ENCODE measurements at regions not wholly inside any gene's neighbourhood (a gene's known extent, or its start where the extent isn't known, plus 50 kb on each side); places are given as distances from the start of the nearest gene placed in this dataset.

DNA sequence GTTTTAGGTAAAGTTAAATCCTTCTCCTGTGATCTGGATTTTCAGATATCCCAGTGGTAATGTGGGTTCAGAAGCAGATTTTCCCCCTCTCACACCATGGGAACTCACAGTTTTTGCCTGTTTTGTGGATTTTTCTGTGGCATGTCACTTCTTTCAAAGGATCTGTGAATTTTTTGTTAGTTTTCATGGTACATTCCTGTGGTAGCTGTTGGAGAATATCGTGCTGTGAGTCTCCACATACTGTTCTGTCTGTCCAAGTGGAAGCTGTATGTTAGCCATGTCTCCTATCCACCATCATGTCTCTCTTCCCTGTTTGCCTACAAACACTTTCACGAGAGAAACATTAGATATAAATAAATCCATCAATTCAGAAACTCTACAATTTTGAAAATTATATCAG, 378.7 kb upstream of the ADGRB3 start:
- H3K27ac ChIP-seq (ENCODE audit: low read depth in 2 of 2, low read length in 1 of 2): no peak overlapping the region
- no peaks in the 10 kb centered on the region for H3K36me3 ChIP-seq (ENCODE audit: control insufficient read depth in 2 of 2, insufficient read depth in 2 of 2, low read length in 1 of 2)
- 43 to 73% methylated on average over 2 of the region's 2 CpGs for WGBS, 2 donors
- no peak overlapping the region for H3K4me3 ChIP-seq (ENCODE audit: low read depth in 1 of 2, low read length in 2 of 2)
- H3K27me3 ChIP-seq (ENCODE audit: control insufficient read depth in 1 of 2, insufficient read depth in 2 of 2, low read length in 2 of 2): no peaks in the 10 kb centered on the region
- no peaks in the 10 kb centered on the region for H3K4me1 ChIP-seq (ENCODE audit: control insufficient read depth in 2 of 2, insufficient read depth in 2 of 2, low read length in 1 of 2)
- peaks cover 5 to 9% of the 10 kb centered on the region in 2 donors for H3K9me3 ChIP-seq (ENCODE audit: control insufficient read depth in 2 of 2, insufficient read depth in 1 of 2, low read depth in 1 of 2, low read length in 1 of 2)

DNA sequence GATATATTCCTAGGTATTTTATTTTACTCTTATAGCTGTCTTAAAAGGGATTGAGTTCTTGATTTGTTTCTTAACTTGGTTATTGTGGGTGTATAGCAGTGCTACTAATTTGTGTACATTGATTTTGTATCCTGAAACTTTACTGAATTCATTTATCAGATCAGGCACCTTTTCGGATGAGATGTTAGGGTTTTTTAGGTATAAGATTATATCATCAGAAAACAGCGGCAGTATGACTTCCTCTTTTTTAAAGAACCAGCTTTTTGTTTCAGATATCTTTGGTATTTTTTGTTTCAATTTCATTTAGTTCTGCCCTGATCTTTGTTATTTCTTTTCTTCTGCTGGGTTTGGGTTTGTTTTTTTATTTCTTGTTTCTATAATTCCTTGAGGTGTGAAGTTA, 382.4 kb upstream of the ADGRB3 start:
- H3K27me3 ChIP-seq (ENCODE audit: control insufficient read depth in 1 of 2, insufficient read depth in 2 of 2, low read length in 2 of 2): no peaks in the 10 kb centered on the region
- no peak overlapping the region for H3K4me3 ChIP-seq (ENCODE audit: low read depth in 1 of 2, low read length in 2 of 2)
- H3K27ac ChIP-seq (ENCODE audit: low read depth in 2 of 2, low read length in 1 of 2): no peak overlapping the region
- no peaks in the 10 kb centered on the region for H3K4me1 ChIP-seq (ENCODE audit: control insufficient read depth in 2 of 2, insufficient read depth in 2 of 2, low read length in 1 of 2)
- 72 to 84% methylated on average over 2 of the region's 2 CpGs for WGBS, 2 donors
- H3K9me3 ChIP-seq (ENCODE audit: control insufficient read depth in 2 of 2, insufficient read depth in 1 of 2, low read depth in 1 of 2, low read length in 1 of 2): peaks cover 2% of the 10 kb centered on the region in 2 donors
- H3K36me3 ChIP-seq (ENCODE audit: control insufficient read depth in 2 of 2, insufficient read depth in 2 of 2, low read length in 1 of 2): no peaks in the 10 kb centered on the region

DNA sequence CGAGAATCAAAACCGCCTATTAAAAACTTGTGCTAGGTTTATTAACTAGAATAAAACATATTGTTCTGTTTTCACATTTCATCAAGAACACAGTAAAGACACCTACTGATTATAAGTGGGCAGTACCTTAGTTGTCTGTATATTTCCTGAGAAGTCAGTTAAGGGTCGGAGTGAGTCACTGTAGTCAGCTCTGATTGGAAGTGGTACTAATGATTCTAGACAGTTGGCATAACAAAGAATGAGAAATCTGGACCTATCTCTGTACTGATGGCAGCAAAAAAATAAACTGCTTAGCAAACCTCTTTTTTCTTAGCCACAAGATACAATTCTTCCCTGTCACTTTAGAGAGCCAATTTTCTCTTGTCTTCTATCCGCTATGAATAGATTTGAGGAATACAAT, 387.3 kb upstream of the ADGRB3 start:
- Histone ChIP-seq H3K4me3 (ENCODE audit: low read depth in 1 of 2, low read length in 2 of 2) (no peak overlapping the region), H3K27ac (ENCODE audit: low read depth in 2 of 2, low read length in 1 of 2) (no peak overlapping the region), H3K9me3 (ENCODE audit: control insufficient read depth in 2 of 2, insufficient read depth in 1 of 2, low read depth in 1 of 2, low read length in 1 of 2) (no peaks in the 10 kb centered on the region), H3K4me1 (ENCODE audit: control insufficient read depth in 2 of 2, insufficient read depth in 2 of 2, low read length in 1 of 2) (no peaks in the 10 kb centered on the region), H3K27me3 (ENCODE audit: control insufficient read depth in 1 of 2, insufficient read depth in 2 of 2, low read length in 2 of 2) (no peaks in the 10 kb centered on the region), H3K36me3 (ENCODE audit: control insufficient read depth in 2 of 2, insufficient read depth in 2 of 2, low read length in 1 of 2) (no peaks in the 10 kb centered on the region)
- 82 to 84% methylated on average over 4 of the region's 4 CpGs for WGBS, 2 donors

DNA sequence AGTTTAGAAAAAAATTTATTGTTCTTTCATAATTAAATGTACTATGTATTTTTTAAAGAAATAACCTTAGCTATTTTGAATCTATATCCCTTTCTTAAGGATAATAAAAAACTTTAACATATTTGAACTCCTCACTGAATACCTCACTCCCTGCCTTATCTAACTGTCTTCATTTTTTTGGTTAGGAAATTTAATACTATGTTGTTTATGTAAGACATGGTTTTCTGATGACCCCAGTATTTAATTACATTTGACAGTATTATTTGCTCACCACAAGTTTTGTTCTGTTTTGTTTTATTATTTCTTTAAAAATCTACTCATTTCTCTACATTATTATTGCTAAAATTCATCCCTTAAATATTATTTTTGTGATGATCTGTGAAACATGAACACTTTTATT, 394.4 kb upstream of the ADGRB3 start:
- H3K4me3 ChIP-seq (ENCODE audit: low read depth in 1 of 2, low read length in 2 of 2): no peak overlapping the region
- H3K9me3 ChIP-seq (ENCODE audit: control insufficient read depth in 2 of 2, insufficient read depth in 1 of 2, low read depth in 1 of 2, low read length in 1 of 2): no peaks in the 10 kb centered on the region
- no peaks in the 10 kb centered on the region for H3K4me1 ChIP-seq (ENCODE audit: control insufficient read depth in 2 of 2, insufficient read depth in 2 of 2, low read length in 1 of 2)
- no peaks in the 10 kb centered on the region for H3K36me3 ChIP-seq (ENCODE audit: control insufficient read depth in 2 of 2, insufficient read depth in 2 of 2, low read length in 1 of 2)
- no peaks in the 10 kb centered on the region for H3K27me3 ChIP-seq (ENCODE audit: control insufficient read depth in 1 of 2, insufficient read depth in 2 of 2, low read length in 2 of 2)
- no peak overlapping the region for H3K27ac ChIP-seq (ENCODE audit: low read depth in 2 of 2, low read length in 1 of 2)

DNA sequence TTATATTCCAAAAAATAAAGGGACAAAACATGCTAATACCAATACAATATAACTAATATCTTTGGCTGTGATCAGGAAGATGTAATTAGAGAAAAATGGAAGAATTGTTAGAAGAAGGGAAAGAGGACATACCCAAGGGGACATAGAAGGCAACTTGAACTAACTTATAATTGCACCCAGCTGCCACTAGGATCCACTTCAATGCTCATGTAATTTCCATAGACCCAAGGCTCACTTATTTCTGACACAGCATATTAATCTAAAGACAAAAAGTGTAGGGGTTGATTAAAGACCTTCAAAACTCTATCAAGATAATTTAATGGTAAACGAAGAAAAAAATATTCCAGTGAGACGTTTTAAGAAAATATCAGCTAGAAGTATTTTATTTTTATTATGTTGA, 396.0 kb upstream of the ADGRB3 start:
- H3K9me3 ChIP-seq (ENCODE audit: control insufficient read depth in 2 of 2, insufficient read depth in 1 of 2, low read depth in 1 of 2, low read length in 1 of 2): no peaks in the 10 kb centered on the region
- no peaks in the 10 kb centered on the region for H3K4me1 ChIP-seq (ENCODE audit: control insufficient read depth in 2 of 2, insufficient read depth in 2 of 2, low read length in 1 of 2)
- no peak overlapping the region for H3K27ac ChIP-seq (ENCODE audit: low read depth in 2 of 2, low read length in 1 of 2)
- 59 to 64% methylated on average over 2 of the region's 2 CpGs for WGBS, 2 donors
- no peaks in the 10 kb centered on the region for H3K27me3 ChIP-seq (ENCODE audit: control insufficient read depth in 1 of 2, insufficient read depth in 2 of 2, low read length in 2 of 2)
- H3K4me3 ChIP-seq (ENCODE audit: low read depth in 1 of 2, low read length in 2 of 2): no peak overlapping the region
- no peaks in the 10 kb centered on the region for H3K36me3 ChIP-seq (ENCODE audit: control insufficient read depth in 2 of 2, insufficient read depth in 2 of 2, low read length in 1 of 2)

DNA sequence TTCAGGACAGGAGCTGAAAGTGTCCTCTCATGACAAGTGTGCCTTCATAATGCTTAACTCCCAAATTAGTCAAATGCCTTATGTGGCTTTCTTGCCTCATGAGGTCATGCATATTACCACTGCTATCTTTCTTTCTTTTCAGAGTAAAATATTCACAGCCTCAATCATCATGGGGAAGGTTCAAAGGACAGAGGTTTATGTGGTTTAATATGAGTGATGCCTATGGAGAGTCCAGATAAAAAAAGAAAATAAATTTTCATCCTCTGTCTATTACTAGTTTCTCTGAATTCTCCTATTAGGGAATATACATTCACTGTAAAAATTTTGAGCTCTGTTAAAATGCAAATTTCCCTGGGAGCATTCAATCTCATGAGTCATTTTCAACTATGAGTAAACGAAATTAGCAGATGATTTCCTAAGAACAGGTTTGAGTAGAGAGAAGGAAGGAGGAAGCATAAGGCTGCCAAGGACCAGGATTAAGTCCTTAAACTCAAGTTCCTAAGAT, 396.9 kb upstream of the ADGRB3 start:
- WGBS, 2 donors: 16 to 21% methylated on average over 1 of the region's 1 CpG
- Histone ChIP-seq H3K9me3 (ENCODE audit: control insufficient read depth in 2 of 2, insufficient read depth in 1 of 2, low read depth in 1 of 2, low read length in 1 of 2) (no peaks in the 10 kb centered on the region), H3K4me1 (ENCODE audit: control insufficient read depth in 2 of 2, insufficient read depth in 2 of 2, low read length in 1 of 2) (no peaks in the 10 kb centered on the region), H3K4me3 (ENCODE audit: low read depth in 1 of 2, low read length in 2 of 2) (no peak overlapping the region), H3K27me3 (ENCODE audit: control insufficient read depth in 1 of 2, insufficient read depth in 2 of 2, low read length in 2 of 2) (no peaks in the 10 kb centered on the region), H3K27ac (ENCODE audit: low read depth in 2 of 2, low read length in 1 of 2) (no peak overlapping the region), H3K36me3 (ENCODE audit: control insufficient read depth in 2 of 2, insufficient read depth in 2 of 2, low read length in 1 of 2) (no peaks in the 10 kb centered on the region)

DNA sequence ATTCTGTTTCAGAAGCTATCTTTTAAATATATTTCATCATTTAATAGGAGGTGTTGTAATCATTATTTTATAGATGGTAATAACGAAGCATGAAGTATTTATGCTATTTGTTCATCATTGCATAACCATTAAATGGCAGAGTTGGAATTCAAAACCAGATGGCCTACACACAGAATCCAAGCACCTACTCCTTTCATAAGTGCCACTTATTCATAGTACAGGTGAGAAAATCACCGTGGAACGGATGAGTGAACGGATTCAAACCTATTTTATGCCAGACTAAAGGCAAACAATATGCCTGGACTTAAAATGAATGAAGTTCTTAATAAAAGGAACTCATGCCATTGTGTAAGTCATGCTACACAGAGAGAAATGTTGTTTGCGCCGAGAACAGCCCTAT, 397.9 kb upstream of the ADGRB3 start:
- Histone ChIP-seq H3K27me3 (ENCODE audit: control insufficient read depth in 1 of 2, insufficient read depth in 2 of 2, low read length in 2 of 2) (no peaks in the 10 kb centered on the region), H3K4me1 (ENCODE audit: control insufficient read depth in 2 of 2, insufficient read depth in 2 of 2, low read length in 1 of 2) (no peaks in the 10 kb centered on the region), H3K27ac (ENCODE audit: low read depth in 2 of 2, low read length in 1 of 2) (no peak overlapping the region), H3K9me3 (ENCODE audit: control insufficient read depth in 2 of 2, insufficient read depth in 1 of 2, low read depth in 1 of 2, low read length in 1 of 2) (no peaks in the 10 kb centered on the region), H3K36me3 (ENCODE audit: control insufficient read depth in 2 of 2, insufficient read depth in 2 of 2, low read length in 1 of 2) (no peaks in the 10 kb centered on the region), H3K4me3 (ENCODE audit: low read depth in 1 of 2, low read length in 2 of 2) (no peak overlapping the region)
- WGBS, 2 donors: 51 to 85% methylated on average over 6 of the region's 6 CpGs

DNA sequence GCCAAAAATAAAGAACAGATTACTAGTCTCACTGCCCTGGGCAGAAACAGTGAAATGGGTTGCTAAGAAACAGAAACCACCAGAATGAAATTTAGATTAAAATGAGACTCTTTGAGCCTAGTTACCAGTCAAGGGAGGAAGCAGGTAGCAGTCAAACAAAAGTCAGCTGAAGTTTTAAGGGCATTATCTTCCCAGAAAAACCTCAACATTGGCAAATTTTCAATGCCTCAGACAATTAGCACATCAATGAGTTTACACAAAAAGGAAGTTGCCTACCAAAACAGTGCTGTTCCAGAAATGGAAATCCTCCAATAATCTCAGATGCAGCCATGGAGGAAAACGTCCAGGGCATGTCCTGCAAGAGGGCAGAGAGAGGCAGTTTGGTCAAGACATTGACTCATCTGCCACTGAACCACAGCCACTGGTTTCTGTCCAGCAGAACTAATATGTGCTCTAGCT, 399.7 kb upstream of the ADGRB3 start:
- Histone ChIP-seq H3K9me3 (ENCODE audit: control insufficient read depth in 2 of 2, insufficient read depth in 1 of 2, low read depth in 1 of 2, low read length in 1 of 2) (no peaks in the 10 kb centered on the region), H3K36me3 (ENCODE audit: control insufficient read depth in 2 of 2, insufficient read depth in 2 of 2, low read length in 1 of 2) (no peaks in the 10 kb centered on the region), H3K4me1 (ENCODE audit: control insufficient read depth in 2 of 2, insufficient read depth in 2 of 2, low read length in 1 of 2) (no peaks in the 10 kb centered on the region), H3K4me3 (ENCODE audit: low read depth in 1 of 2, low read length in 2 of 2) (no peak overlapping the region), H3K27ac (ENCODE audit: low read depth in 2 of 2, low read length in 1 of 2) (no peak overlapping the region), H3K27me3 (ENCODE audit: control insufficient read depth in 1 of 2, insufficient read depth in 2 of 2, low read length in 2 of 2) (no peaks in the 10 kb centered on the region)
- WGBS, 2 donors: 15 to 17% methylated on average over 1 of the region's 1 CpG

DNA sequence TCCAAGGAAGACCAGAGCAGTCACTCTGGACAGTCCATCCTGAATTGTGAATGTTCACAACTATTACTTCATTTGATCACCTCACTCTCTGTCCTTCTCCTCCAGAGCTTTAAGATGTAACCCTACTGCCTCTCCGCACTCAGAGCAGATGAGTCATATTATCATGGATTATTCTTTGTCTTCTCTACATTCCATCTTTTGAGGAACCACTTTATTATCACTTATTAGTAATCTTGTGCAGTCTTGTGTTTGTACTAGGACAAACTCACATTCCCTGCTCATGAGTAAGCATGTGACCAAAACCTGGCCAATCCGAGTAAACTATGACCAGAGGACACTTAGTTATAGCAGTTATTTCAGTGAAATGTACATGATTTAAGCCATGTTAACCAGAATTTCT, 401.5 kb upstream of the ADGRB3 start:
- Histone ChIP-seq H3K9me3 (ENCODE audit: control insufficient read depth in 2 of 2, insufficient read depth in 1 of 2, low read depth in 1 of 2, low read length in 1 of 2) (no peaks in the 10 kb centered on the region), H3K4me1 (ENCODE audit: control insufficient read depth in 2 of 2, insufficient read depth in 2 of 2, low read length in 1 of 2) (no peaks in the 10 kb centered on the region), H3K27ac (ENCODE audit: low read depth in 2 of 2, low read length in 1 of 2) (no peak overlapping the region), H3K36me3 (ENCODE audit: control insufficient read depth in 2 of 2, insufficient read depth in 2 of 2, low read length in 1 of 2) (no peaks in the 10 kb centered on the region), H3K27me3 (ENCODE audit: control insufficient read depth in 1 of 2, insufficient read depth in 2 of 2, low read length in 2 of 2) (no peaks in the 10 kb centered on the region), H3K4me3 (ENCODE audit: low read depth in 1 of 2, low read length in 2 of 2) (no peak overlapping the region)
- WGBS, 2 donors: 70 to 78% methylated on average over 2 of the region's 2 CpGs

DNA sequence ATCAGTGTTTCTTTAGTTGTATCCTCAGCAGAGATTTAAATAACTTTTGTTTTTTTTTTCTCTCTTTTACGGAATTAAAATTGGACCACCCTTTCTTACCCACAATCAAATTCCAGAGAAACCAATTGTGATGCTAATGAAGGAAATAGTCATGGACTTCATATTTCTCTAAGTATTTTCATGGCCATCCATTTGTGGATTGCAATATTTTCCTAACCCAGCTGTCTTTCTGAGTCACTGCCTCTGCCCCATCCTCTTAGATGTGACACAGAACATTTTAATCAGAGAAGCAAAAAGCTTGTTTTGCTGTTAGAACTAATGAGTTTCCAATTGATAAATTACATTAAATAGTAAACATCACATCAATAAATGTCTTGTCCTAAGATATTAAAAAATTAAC, 405.5 kb upstream of the ADGRB3 start:
- H3K27me3 ChIP-seq (ENCODE audit: control insufficient read depth in 1 of 2, insufficient read depth in 2 of 2, low read length in 2 of 2): no peaks in the 10 kb centered on the region
- WGBS, 2 donors: 73 to 100% methylated on average over 1 of the region's 1 CpG
- no peak overlapping the region for H3K4me3 ChIP-seq (ENCODE audit: low read depth in 1 of 2, low read length in 2 of 2)
- H3K27ac ChIP-seq (ENCODE audit: low read depth in 2 of 2, low read length in 1 of 2): no peak overlapping the region
- no peaks in the 10 kb centered on the region for H3K9me3 ChIP-seq (ENCODE audit: control insufficient read depth in 2 of 2, insufficient read depth in 1 of 2, low read depth in 1 of 2, low read length in 1 of 2)
- H3K4me1 ChIP-seq (ENCODE audit: control insufficient read depth in 2 of 2, insufficient read depth in 2 of 2, low read length in 1 of 2): no peaks in the 10 kb centered on the region
- no peaks in the 10 kb centered on the region for H3K36me3 ChIP-seq (ENCODE audit: control insufficient read depth in 2 of 2, insufficient read depth in 2 of 2, low read length in 1 of 2)

All from esophagus (tissue), 2 donors.